HG03139 (cell line): ENCODE measurements at regions not wholly inside any gene's neighbourhood (a gene's known extent, or its start where the extent isn't known, plus 50 kb on each side); places are given as distances from the start of the nearest gene placed in this dataset.

ENCODE experiments used
- ATAC-seq: cut with Tn5 transposase; IDR thresholded peaks from one replicate; pipeline ENCODE4 v1.9.1; 2021; ENCODE audit not compliant: unreplicated experiment

DNA sequence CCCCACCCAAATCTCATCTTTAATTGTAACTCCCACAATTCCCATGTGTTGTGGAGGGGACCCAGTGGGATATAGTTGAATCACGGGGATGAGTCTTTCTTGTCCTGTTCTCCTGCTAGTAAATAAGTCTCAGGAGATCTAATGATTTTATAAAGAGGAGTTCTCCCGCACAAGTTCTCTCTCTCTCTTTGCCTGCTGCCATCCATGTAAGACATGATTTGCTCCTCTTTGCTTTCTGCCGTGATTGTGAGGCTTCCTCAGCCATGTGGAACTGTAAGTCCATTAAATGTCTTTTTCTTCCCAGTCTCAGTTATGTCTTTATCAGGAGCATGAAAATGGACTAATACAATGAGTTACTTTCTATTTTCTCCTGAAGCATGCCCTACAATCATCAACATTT, 1158.5 kb downstream of the CDH18 start:
- ATAC-seq: no peak

- no peak for ATAC-seq
Observed at GRCh38 chr5:18850216-18850615, 1137.8 kb downstream of the CDH18 start.

DNA sequence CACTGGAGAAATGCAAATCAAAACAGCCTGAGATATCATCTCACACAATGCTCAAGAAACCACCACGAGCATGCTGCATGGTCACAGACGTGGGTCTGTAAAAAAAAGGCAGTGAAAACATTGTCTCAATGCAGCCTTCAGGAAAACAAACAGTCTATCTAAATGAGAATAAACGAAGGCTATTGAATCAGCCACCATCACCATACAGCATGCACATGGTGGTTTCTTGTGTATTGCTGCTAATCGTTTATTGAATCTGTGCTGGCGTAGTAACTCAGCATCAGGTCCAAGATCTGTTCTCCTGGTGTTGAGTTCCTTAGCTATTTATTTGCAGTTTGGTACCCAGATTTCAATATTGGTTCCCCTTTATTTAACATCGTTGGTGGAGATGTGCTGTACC, 1115.0 kb downstream of the CDH18 start:
- ATAC-seq: no peak

GRCh38 chr5:18876565-18876964, 1111.4 kb downstream of the CDH18 start:
- ATAC-seq: no peak

DNA sequence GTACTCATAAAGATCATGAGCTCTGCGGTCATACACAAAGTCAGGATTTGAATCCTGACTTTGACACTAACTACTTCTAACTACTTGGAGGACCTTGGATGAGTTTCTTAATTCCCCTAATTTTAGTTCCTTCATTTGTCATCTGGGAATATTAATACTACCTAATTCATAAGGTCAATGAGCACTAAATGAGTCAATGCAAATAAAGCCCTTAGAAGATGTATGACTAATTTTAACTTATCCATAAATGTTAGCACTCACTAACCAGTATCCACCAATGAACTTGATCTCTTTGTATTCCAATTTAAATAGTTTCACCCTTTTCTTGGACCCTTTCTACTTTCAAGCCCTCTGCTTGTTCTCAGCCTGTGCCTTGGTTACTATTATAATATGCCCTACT, 1106.4 kb downstream of the CDH18 start:
- ATAC-seq: no peak

- no peak for ATAC-seq
Observed at GRCh38 chr5:18882154-18882553, 1105.8 kb downstream of the CDH18 start.

DNA sequence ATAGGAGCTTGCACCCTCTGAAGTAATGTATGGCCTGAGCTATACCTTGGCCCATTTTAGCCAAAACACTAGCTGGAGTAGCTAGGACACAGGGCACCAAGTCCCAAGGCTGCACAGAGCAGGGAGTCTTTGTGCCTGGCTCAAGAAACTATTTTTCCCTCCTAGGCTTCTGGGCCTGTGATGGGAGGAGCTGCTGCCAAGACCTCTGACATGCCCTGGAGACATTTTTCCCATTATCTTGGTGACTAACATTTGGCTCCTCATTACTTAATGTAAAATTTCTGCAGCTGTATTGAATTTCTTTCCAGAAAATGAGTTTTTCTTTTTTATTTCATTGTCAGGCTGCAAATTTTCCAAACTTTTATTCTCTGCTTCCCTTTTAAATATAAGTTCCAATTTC, 1099.2 kb downstream of the CDH18 start:
- no peak for ATAC-seq

DNA sequence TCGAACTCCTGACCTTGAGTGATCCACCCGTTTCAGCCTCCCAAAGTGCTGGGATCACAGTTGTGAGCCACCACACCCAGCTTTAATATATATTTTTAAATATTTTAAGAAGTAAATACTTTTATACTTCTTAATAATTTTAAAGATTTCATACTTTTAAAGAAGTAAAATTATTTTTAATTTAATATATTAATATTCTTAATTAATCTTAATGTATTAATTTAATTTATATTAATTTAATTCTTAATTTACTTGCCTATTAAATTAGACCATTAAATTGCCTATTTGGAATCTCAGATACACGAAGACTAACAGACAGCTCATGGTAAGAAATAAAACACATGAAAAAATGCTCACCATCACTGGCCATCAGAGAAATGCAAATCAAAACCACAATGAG, 1087.4 kb downstream of the CDH18 start:
- no peak for ATAC-seq

DNA sequence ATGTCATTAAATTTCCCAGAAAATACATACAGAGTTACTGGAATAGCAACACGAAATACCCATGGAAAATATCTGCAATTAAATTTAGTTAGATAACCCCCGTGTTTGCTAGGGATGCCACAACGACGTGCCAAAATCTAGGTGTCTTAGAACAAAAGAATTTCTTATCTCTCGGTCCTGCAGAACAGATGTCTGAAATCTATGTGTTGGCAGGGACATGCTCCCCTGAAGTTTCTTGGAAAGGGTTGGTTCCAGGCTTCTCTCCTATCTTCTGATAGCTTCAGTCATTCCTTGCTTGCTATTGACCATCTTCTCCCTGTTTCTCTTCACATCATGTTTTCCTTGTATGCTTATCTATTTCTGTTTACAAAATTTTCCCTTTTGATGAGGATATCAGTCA, 1067.0 kb downstream of the CDH18 start:
- no peak for ATAC-seq

- ATAC-seq: no peak
Observed at GRCh38 chr5:18932081-18932480, 1055.9 kb downstream of the CDH18 start.

- ATAC-seq: no peak
Observed at GRCh38 chr5:18944771-18945170, 1043.2 kb downstream of the CDH18 start.

DNA sequence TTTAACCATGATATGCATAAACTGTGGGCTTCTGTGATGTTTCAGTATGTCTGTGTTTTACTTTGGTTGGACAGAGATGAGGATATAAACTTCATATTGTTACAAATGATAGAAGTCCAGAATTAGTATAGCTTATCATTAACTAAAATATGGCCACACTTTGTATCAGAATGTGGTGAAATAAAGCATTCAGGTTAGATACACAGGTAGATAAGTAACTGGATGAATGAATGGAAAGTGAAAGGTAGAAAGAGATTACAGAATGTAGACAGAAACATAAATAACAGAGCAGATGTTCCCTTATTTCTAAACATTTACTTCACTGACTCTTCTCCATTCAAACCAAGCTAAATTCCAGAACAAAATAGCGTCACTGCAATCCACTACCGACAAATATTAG, 1033.8 kb downstream of the CDH18 start:
- no peak for ATAC-seq

DNA sequence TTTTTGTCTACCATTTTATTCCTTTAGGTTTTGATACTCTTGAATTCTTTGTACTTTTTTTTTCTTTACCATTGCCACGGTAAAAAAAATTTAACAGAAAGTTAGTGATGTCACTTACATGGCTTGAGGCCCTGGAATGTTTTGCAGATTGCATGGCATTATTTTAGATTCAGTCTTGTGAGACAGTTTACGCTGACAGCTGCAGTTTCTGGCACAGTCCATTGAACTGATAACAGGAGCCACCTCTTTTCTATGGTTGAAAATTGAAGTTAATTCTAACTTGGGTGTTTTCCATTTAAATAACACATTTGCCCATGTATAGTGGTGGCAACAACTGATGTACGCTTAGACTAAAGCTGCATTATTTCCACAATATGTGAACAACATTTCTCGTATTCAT, 1028.5 kb downstream of the CDH18 start:
- ATAC-seq: no peak

DNA sequence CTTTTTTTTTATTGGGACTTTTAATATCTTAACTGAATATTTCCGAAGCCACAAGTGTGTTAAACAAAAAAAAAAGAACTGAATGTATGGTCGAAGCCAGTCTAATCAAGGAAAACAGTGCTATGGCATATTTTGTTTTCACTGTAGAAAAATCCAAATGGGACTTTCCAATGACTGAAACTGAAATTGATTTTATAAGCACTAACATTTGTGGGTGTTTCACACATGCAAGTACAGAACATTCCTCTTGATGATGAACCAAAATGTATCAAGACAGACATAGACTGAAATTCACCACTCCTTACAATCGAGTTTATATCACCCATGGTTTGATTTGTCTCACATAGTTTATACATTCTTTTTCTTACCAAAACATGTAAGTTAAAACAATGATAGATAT, 1026.8 kb downstream of the CDH18 start:
- ATAC-seq: no peak

GRCh38 chr5:18965893-18966292, 1022.1 kb downstream of the CDH18 start:
- ATAC-seq: no peak

- no peak for ATAC-seq
Observed at GRCh38 chr5:18967637-18968036, 1020.4 kb downstream of the CDH18 start.

DNA sequence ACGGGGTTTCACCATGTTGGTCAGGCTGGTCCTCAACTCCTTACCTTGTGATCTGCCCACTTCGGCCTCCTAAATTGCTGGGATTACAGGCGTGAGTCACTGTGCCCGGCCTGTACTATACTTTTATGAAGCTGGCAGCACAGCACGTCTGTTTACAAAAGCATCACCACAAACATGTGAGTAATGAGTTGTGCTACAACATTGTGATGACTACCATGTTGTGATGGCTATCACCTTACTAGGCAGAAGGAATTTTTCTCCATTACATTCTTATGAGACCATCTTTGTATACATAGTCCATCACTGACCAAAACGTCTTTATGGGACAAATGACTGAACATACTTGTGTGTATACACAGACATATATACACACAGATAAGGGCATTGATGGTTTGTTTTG, 1019.0 kb downstream of the CDH18 start:
- no peak for ATAC-seq

- no peak for ATAC-seq
Observed at GRCh38 chr5:18970000-18970399, 1018.0 kb downstream of the CDH18 start.

GRCh38 chr5:18972177-18972576, 1015.8 kb downstream of the CDH18 start:
- no peak for ATAC-seq

DNA sequence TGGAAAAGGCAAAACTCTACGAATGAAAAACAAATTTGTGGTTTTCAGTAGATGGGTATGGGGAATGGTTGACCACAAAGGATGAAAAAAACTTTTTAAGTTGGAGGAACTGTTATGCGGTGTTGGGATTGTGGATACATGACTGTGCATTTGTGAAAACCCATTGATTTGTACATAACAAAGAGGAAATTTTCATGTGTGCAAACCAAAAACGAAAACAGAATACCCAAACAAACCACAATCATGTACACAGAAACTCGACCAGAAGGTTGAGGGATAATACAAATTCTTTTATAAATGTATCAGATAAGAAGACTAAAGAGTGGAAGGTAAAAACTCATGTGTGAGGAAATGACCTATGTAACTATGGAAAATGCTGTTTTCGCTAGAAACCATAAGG, 1012.4 kb downstream of the CDH18 start:
- ATAC-seq: no peak

DNA sequence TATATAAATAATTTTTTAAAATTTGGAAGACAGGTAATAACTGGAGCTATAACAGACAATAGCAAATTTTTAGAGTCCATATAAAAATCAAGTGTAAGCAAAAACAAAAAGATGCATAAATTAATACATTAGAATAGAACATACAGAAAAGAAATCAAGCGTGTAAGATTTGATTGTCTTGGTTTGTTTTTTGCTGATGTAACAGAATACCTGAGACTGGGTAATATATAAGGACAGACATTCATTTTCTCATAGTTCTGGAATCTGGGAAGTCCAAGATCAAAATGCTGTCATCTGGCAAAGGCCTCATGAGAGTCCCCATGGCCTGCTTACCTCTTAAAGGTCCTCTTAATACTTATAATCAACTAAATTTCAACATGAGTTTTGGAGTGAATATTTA, 1010.1 kb downstream of the CDH18 start:
- ATAC-seq: no peak

- ATAC-seq: no peak
Observed at GRCh38 chr5:18984559-18985080, 1003.4 kb downstream of the CDH18 start.

- no peak for ATAC-seq
Observed at GRCh38 chr5:18985171-18985758, 1002.7 kb downstream of the CDH18 start.
